NCI-H146 treated with DMSO at 0.1 percent for 48 hours (cell line): ENCODE measurements at regions not wholly inside any gene's neighbourhood (a gene's known extent, or its start where the extent isn't known, plus 50 kb on each side); places are given as distances from the start of the nearest gene placed in this dataset.
A peak's percentile ranks its signal among the peaks of the same experiment; 100 is the strongest.

Experiments used
- DNase-seq: peaks from one replicate; lab custom pipeline; 2025; ENCODE audit not compliant: unreplicated experiment; lab: John Stamatoyannopoulos, UW

GRCh38 chr7:17598846-17599245, 300.4 kb downstream of the AHR start:
- DNase-seq = peak; percentile 71

GRCh38 chr7:17599733-17600339, 301.4 kb downstream of the AHR start:
- DNase-seq = peak; percentile 37

- no peak for DNase-seq
These were observed 301.9 kb downstream of the AHR start for GRCh38 chr7:17600340-17600752.

- DNase-seq = no peak
These were observed 303.5 kb downstream of the AHR start for GRCh38 chr7:17601921-17602320.

DNA sequence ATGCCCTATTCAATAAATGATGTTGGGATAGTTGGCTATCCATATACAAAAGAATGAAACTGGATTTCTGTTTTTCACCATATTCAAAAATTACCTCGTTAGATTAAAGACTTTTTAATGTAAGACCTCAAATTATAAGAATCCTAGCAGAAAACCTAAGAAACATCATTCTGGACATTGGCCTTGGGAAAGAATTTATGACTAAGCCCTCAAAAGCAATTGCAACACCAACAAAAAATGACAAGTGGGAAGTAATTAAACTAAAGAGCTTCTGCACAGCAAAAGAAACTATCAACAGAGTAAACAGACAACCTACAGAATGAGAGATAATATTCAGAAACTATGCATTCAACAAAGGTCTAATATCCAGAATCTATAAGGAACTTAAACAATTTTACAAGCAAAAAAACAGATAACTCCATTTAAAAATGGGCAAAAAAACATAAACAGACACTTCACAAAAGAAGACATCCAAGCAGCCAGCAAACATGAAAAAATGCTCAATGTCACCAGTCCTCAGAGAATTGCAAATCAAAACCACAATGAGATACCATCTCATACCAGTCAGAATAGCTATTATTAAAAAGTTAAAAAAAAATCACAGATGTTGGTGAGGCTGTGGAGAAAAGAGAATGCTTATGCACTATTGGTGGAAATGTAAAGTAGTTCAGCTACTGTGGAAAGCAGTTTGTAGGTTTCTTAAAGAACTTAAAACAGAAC, 309.8 kb downstream of the AHR start:
- no peak for DNase-seq

DNA sequence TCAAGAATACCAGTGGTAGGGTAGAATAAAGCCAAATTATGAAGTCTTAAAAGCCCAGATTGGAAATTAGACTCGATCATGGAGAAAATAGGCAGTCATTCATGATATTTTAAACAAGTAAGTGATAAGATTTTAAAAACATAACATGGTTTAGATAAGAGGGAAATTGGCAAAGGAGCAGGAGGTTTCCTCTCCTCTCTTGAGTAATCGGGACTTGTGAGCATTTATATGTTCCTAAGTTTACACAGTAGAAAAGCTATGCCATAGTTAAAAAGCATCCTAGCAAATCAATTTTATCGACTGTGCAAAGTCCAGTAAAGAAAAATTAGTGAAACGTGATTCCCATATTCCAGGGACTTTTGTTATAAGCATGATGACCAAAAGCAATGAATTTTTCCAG, 313.2 kb downstream of the AHR start:
- no peak for DNase-seq

DNA sequence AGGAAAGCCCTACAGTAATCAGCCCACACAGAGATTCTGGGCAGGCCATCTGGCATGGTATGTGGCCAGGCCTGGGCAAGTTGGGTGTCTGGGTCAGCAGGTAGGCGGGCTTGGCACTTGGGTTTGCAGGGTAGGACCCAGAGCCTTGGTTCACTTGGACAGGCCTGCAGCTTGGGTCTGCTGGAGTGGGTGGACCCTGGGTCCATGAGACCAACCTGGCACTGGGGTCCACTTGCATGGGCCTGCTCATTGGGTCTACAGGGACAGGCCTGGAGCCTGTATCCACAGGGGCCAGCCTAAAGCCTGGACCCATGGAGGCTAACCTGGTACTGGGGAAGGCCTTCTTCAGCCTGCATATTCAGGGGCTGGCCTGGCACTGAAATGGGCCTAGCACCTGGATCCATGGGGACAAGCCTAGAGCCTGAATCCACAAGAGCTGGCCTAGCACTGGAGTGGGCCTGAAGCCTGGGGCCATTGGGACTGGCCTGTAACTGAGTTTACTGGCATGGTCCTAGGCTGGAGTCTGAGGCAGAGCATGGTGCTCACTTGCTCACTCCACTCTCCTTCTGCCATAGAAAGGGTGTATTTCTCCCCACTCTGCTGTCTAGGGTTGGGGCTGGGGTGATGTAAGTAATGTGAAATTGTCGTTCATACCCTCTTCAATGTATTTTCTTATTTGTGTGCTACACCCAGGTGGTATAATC, 315.0 kb downstream of the AHR start:
- DNase-seq = no peak

- no peak for DNase-seq
These were observed 318.9 kb downstream of the AHR start for GRCh38 chr7:17617380-17617779.

DNA sequence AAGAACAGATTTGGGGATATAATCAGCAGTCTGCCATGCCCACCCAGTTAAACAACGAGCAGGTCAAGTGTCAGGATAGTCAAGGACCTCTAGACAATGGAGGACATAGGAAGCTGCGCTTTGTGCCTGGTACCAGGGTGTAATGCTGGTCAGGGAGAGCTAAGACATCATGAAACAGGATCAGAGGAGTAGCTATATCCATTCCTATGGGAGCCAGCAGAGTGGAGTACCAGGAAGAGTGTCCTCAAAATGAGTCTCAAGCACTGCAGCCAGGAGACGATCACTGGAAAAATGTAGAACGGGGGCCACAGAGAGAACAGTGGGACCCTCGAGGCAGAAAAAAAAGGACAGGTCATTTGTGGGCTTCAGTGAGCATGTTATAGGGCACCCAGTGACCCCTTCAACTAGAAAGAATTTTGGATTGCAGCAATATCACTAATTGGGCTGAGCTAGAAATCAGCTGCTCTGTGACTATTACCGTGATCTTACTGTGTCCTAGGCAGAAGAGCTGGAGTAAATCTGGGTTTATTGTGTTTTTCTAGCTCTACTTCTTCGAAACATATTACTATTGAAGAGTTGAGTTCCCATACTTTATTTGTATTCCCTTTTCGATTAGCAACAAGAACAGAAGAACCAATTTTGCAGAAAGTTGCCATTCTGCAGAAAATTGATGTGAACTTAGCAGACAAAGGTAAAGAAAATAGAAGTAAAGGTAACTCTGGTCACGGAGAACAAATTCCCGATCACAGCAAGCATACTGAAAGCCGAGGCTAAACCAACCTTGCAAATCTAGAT, 319.6 kb downstream of the AHR start:
- no peak for DNase-seq

DNA sequence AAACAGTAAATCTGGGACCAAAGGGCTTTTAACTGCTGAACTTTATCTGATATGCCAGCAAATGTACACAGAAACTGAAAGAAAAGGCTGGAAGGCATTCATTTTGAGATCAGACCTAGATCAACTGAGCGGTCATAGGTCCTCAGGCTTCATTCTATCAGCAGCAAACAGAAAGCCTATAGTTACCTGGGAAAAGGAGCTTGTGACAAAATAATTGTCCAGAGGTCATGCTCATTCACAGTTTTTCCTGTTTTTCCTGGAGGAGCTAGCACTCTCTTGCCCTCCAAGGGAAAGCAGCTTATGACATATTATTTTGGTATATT, 320.2 kb downstream of the AHR start:
- peak; percentile 45 for DNase-seq

GRCh38 chr7:17619196-17619818, 320.9 kb downstream of the AHR start:
- no peak for DNase-seq

DNA sequence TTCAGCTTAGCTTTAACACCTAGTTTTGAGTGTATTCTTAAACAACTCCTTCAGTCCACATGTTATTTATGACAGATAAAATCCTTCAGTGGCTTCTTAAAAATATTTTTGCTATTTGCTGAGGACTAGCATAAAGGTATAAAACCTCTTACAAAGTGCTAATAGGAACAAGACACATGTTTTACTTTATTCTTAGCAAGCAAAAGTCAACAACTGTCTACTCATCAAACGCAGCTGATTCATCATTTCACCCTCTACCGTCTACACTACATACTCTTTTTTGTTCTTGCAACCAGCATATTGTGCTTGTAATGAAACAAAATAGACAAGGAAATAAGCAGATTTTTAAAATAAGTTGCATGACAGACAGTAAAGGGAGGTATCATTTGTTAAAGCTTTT, 319.7 kb downstream of the SNX13 start:
- DNase-seq = no peak

DNA sequence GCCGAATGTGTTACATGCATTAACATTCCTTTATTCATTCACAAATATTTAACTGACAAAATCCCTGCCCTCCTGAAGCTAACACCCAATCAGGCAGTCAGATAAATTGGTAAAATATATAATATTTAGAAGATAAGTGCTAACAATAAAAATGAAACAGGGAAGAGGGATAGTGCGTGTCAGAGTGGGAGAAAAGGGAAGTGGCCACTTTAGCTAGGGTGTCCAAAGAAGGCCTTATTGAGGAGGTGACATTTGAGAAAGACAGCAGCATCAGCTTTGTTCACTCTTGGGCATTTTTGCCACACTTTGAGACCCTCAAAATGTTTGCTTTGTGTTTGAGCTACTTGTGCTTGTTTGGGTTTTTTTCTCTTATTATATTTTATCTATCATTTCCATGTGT, 317.8 kb downstream of the SNX13 start:
- DNase-seq = no peak

- no peak for DNase-seq
These were observed 316.6 kb downstream of the SNX13 start for GRCh38 chr7:17623546-17624185.

DNA sequence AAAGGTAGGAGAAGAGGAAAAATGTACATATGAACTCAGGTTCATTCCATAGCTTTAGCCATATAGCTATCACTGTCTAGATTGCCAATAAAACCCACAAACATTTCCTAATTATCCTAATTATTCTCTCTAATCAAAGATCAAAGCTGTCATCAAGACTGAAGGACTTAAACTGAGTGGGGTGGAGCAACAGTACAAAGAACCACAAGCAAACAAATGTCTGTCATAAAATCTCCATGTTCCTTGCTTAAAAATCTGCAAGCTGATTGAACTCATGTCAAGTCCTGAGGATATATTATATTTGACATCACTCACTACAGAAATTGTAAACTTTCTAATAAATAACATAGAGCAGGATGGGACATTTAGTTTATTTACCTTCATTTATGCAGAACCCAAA, 315.9 kb downstream of the SNX13 start:
- no peak for DNase-seq

DNA sequence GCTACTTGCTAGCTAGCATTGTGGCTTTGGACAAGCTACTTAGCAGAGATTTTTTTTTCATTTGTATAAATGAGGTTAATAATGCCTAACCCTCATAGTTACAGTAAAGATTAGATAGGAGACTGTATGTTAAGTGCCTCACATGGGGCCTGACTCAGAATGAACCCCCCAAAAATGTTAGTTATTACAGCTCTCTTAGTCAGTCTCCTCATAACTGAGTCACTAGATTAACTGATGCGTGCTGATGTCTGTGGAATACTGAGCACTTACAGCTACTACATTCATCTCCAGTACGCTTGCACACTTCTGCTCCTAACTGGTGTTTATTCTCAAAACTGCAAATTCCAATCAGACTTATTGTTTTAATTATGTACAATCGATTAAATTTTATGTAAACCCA, 315.3 kb downstream of the SNX13 start:
- no peak for DNase-seq

GRCh38 chr7:17626235-17626634, 314.1 kb downstream of the SNX13 start:
- peak; percentile 6 for DNase-seq

GRCh38 chr7:17631061-17631460, 309.2 kb downstream of the SNX13 start:
- no peak for DNase-seq

GRCh38 chr7:17632384-17632783, 307.9 kb downstream of the SNX13 start:
- no peak for DNase-seq

DNA sequence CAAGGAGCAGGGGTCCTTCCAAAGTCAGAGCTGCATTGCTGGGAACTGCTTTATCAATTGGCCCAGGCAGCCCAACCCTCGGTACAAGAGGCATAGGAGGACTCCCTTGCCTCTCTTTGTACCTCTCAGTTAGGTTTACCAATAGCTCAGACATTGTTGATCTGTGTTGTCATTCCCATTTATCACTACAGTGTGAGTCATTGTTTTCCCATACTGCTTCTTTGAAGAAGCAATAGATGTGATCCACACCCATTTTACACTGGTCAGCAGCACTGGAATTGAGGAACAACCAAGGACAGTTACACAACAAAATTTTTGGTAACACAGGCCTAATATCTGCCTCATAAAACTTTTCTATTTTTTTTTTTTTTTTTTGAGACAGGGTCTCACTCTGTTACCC, 307.2 kb downstream of the SNX13 start:
- DNase-seq = no peak

- DNase-seq = no peak
These were observed 301.6 kb downstream of the SNX13 start for GRCh38 chr7:17638727-17639126.
